ENCODE measurements at regions not wholly inside any gene's neighbourhood (a gene's known extent, or its start where the extent isn't known, plus 50 kb on each side); places are given as distances from the start of the nearest gene placed in this dataset.
A peak's percentile ranks its signal among the peaks of the same experiment; 100 is the strongest.

GRCh38 chr9:22528485-22528884 lies 81.9 kb downstream of the DMRTA1 start:
- WGBS, 2 experiments (ENCODE audit: low coverage in 1 of 2, low lambda C conversion rate in 2 of 2, missing lambda C conversion rate in 2 of 2): 30 to 34% methylated on average over 2 of the region's 2 CpGs
- no peak overlapping the region for H3K4me3 ChIP-seq
- no peak for TF ChIP-seq EZH2phosphoT487 (IDR thresholded peaks at IDR 0.05; ENCODE audit: insufficient read depth, low read depth)
- no peaks in the 10 kb centered on the region for H3K27me3 ChIP-seq (replicated peaks; ENCODE audit: insufficient read depth)
- no peak overlapping the region for H3K27ac ChIP-seq
- H3K4me1 ChIP-seq (ENCODE audit: insufficient read depth): peaks cover 13% of the 10 kb centered on the region
- DNase-seq: peak; percentile 67
- no peak overlapping the region; the same call in 1 of the 2 replicates for H2AFZ ChIP-seq
- H3K4me2 ChIP-seq (ENCODE audit: unreplicated experiment): no peak overlapping the region
- H3K79me2 ChIP-seq (ENCODE audit: insufficient read depth): no peaks in the 10 kb centered on the region
- no peaks in the 10 kb centered on the region for H3K36me3 ChIP-seq (ENCODE audit: low read depth)
- 0 out of 2 replicates have a peak, but pooled peaks cover 3% of the 10 kb centered on the region for H3F3A ChIP-seq (ENCODE audit: insufficient read depth)
- no peaks in the 10 kb centered on the region for H4K20me1 ChIP-seq (ENCODE audit: insufficient read depth)
- in situ Hi-C loops (cut with MboI): no loop called here
- H3K9ac ChIP-seq: no peak overlapping the region
- H3K9me3 ChIP-seq (ENCODE audit: low read depth): no peaks in the 10 kb centered on the region
- H3K9me2 ChIP-seq (ENCODE audit: insufficient read depth): no peaks in the 10 kb centered on the region

- TF ChIP-seq EZH2 (IDR thresholded peaks at IDR 0.05; ENCODE audit: insufficient read depth, poor library complexity, severe bottlenecking) (no peak), EZH2phosphoT487 (IDR thresholded peaks at IDR 0.05; ENCODE audit: insufficient read depth, low read depth) (no peak)
- DNase-seq: peak; percentile 48
- Histone ChIP-seq H3K4me3 (no peak overlapping the region), H3K9me2 (ENCODE audit: insufficient read depth) (no peaks in the 10 kb centered on the region), H3K27ac (no peak overlapping the region), H3K9ac (no peak overlapping the region), H3K36me3 (ENCODE audit: low read depth) (no peaks in the 10 kb centered on the region), H3K79me2 (ENCODE audit: insufficient read depth) (no peaks in the 10 kb centered on the region), H3K27me3 (replicated peaks; ENCODE audit: insufficient read depth) (no peaks in the 10 kb centered on the region), H2AFZ (no peak overlapping the region; the same call in 1 of the 2 replicates), H3K4me1 (ENCODE audit: insufficient read depth) (peaks cover 13% of the 10 kb centered on the region), H3F3A (ENCODE audit: insufficient read depth) (0 out of 2 replicates have a peak, but pooled peaks cover 3% of the 10 kb centered on the region), H3K9me3 (ENCODE audit: low read depth) (no peaks in the 10 kb centered on the region), H4K20me1 (ENCODE audit: insufficient read depth) (no peaks in the 10 kb centered on the region), H3K4me2 (ENCODE audit: unreplicated experiment) (no peak overlapping the region)
- 36 to 38% methylated on average over 6 of the region's 6 CpGs for WGBS, 2 experiments (ENCODE audit: low coverage in 1 of 2, low lambda C conversion rate in 2 of 2, missing lambda C conversion rate in 2 of 2)
- in situ Hi-C loops (cut with MboI): no loop called here
Observed at GRCh38 chr9:22529426-22530199, 83.0 kb downstream of the DMRTA1 start.

GRCh38 chr9:22535780-22536179 lies 89.2 kb downstream of the DMRTA1 start:
- in situ Hi-C loops (cut with MboI): no loop called here

GRCh38 chr9:22537721-22538120 lies 91.1 kb downstream of the DMRTA1 start:
- Histone ChIP-seq H4K20me1 (ENCODE audit: insufficient read depth) (no peaks in the 10 kb centered on the region), H3K27ac (no peak overlapping the region), H3K4me1 (ENCODE audit: insufficient read depth) (no peaks in the 10 kb centered on the region), H3K9ac (no peak overlapping the region), H3K27me3 (replicated peaks; ENCODE audit: insufficient read depth) (no peaks in the 10 kb centered on the region), H3K9me3 (ENCODE audit: low read depth) (no peaks in the 10 kb centered on the region), H3K36me3 (ENCODE audit: low read depth) (no peaks in the 10 kb centered on the region), H3K9me2 (ENCODE audit: insufficient read depth) (no peaks in the 10 kb centered on the region), H2AFZ (no peak overlapping the region), H3K4me3 (no peak overlapping the region), H3K4me2 (ENCODE audit: unreplicated experiment) (no peak overlapping the region), H3K79me2 (ENCODE audit: insufficient read depth) (no peaks in the 10 kb centered on the region), H3F3A (ENCODE audit: insufficient read depth) (no peaks in the 10 kb centered on the region)
- in situ Hi-C loops (cut with MboI): no loop called here
- 68 to 75% methylated on average over 5 of the region's 5 CpGs for WGBS, 2 experiments (ENCODE audit: low coverage in 1 of 2, low lambda C conversion rate in 2 of 2, missing lambda C conversion rate in 2 of 2)
- TF ChIP-seq EZH2 (IDR thresholded peaks at IDR 0.05; ENCODE audit: insufficient read depth, poor library complexity, severe bottlenecking) (no peak), EZH2phosphoT487 (IDR thresholded peaks at IDR 0.05; ENCODE audit: insufficient read depth, low read depth) (no peak)
- no peak for DNase-seq

More at GRCh38 chr9:22535780-22536179, 89.2 kb downstream of the DMRTA1 start:
- no peak for TF ChIP-seq EZH2 (IDR thresholded peaks at IDR 0.05; ENCODE audit: insufficient read depth, poor library complexity, severe bottlenecking)
- H3K4me3 ChIP-seq: no peak overlapping the region
- no peaks in the 10 kb centered on the region for H3K9me3 ChIP-seq (ENCODE audit: low read depth)
- no peak overlapping the region for H3K4me2 ChIP-seq (ENCODE audit: unreplicated experiment)
- H4K20me1 ChIP-seq (ENCODE audit: insufficient read depth): no peaks in the 10 kb centered on the region
- H3K27ac ChIP-seq: no peak overlapping the region
- 0 out of 2 replicates have a peak, but pooled peaks cover 3% of the 10 kb centered on the region for H3F3A ChIP-seq (ENCODE audit: insufficient read depth)
- no peaks in the 10 kb centered on the region for H3K36me3 ChIP-seq (ENCODE audit: low read depth)
- no peaks in the 10 kb centered on the region for H3K79me2 ChIP-seq (ENCODE audit: insufficient read depth)
- DNase-seq: no peak
- H3K27me3 ChIP-seq (replicated peaks; ENCODE audit: insufficient read depth): no peaks in the 10 kb centered on the region
- H3K9ac ChIP-seq: no peak overlapping the region
- H2AFZ ChIP-seq: no peak overlapping the region
- H3K9me2 ChIP-seq (ENCODE audit: insufficient read depth): no peaks in the 10 kb centered on the region
- H3K4me1 ChIP-seq (ENCODE audit: insufficient read depth): no peaks in the 10 kb centered on the region
